HG02623 (cell line): ENCODE measurements at regions not wholly inside any gene's neighbourhood (a gene's known extent, or its start where the extent isn't known, plus 50 kb on each side); places are given as distances from the start of the nearest gene placed in this dataset.

Source experiments
- ATAC-seq: cut with Tn5 transposase; IDR thresholded peaks from one replicate; pipeline ENCODE4 v1.9.1; 2021; ENCODE audit warnings: moderate library complexity; ENCODE audit not compliant: unreplicated experiment

GRCh38 chr3:118067439-118067838, 967.2 kb downstream of the IGSF11 start:
- no peak for ATAC-seq

GRCh38 chr3:118075873-118076272, 958.8 kb downstream of the IGSF11 start:
- no peak for ATAC-seq

DNA sequence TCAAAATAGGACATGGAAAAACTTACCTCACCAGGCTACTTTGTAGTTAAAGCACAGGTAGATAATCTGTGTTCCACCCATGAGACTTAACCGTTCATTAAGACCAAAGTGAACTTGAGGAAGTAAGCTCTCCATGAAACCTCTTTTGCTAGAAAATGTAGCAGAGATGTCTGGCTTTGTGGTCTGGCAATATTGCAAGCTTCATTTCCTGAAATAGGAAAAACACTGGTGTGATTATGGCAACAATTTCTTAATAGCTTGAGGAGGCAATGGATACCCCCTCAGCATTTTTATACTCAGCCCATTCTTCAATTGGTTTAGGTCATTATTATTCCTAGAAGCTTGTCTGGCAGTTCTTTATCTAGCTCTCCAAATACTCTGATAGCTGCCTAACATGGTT, 957.3 kb downstream of the IGSF11 start:
- no peak for ATAC-seq

DNA sequence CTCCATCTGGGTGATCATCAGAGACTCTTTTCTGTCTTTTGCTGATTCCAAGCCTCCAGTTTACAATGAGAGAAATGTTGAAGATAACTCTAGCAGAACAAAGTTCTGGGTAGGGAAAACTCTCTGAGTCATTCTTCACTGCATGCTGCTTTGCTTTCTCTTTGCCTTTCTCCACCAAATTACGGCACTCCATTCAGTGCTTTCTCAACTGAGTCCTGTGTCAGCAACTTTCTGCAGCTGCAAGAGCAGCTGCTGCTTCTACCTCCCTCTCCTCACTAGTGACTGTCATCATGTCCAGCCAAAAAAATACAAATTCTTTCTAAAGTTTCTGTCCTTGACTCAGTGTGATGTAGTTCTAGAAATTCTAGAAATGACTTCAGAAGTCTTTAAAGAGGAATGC, 953.8 kb downstream of the IGSF11 start:
- ATAC-seq = no peak

DNA sequence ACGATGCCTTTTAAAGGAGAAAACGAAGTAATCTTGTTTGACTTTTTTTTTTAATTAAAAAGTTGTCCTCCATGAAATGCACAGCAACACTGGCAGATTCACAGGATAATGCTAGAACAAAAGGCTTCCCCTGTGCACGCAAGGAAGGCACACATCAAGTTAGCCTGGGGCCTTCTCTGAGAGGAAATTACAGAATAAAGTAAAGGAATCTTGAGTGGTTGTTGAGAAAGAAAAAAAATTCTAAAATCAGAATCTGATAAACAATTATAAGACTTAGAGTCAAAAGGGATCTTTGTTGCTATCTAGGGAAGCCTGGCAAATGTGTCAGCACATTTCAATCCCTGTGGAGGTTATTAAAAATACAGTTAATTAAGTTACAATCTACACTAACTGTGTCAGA, 946.0 kb downstream of the IGSF11 start:
- no peak for ATAC-seq

DNA sequence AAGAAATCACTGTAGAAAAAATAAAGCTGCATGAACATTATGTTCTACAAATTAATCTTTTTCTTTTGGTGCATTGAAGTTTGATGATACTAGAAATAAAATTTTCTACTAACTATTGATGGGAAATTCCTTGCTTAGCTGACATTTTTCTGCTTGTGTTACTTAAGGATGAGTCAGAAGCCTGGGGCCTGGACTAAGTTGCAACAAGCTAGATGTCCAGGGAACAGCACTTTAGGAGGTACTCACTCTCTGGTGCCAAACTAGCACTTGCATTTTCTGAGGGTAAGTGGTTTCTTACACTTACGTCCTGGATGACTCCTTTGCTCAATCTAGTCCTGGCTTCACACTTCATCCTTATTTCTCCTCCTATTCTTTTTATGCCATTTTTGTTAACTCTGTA, 945.1 kb downstream of the IGSF11 start:
- no peak for ATAC-seq

DNA sequence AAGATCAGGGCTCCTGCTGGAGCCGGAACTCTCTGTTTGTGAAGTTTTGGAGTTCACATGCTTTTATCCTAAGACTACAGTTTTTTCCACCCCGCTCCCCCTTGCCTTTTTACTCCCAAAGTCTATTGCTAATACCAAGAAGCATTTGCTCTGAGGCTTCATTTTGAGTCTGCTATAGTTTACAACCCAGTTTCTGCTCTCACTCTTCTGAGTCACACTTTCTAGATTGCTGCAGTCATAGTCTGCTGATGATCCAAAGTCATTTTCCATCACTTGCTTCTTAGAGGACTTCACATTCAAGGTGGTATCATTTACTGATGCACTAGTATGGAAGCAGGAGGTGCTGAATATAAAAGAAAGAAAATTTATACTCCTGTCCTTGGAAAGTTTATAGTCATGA, 937.4 kb downstream of the IGSF11 start:
- no peak for ATAC-seq

DNA sequence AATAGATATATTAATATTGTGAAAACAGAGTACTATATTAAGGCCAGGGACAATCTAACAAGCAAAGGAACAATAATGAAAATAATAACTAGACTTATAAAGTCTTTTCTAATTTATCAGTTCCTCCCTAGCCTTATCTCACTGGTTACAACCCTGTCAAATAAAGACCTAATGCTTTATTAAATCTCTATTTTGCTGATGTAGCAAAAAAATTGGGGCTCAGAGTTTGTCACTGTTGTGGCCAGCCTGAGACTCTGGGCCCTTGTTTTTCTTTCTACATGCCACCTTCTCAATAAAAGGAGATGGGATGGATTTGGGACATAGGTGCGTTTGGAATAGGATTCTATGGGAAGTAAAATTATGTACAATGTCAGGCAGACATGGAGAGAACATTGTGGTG, 937.0 kb downstream of the IGSF11 start:
- no peak for ATAC-seq

DNA sequence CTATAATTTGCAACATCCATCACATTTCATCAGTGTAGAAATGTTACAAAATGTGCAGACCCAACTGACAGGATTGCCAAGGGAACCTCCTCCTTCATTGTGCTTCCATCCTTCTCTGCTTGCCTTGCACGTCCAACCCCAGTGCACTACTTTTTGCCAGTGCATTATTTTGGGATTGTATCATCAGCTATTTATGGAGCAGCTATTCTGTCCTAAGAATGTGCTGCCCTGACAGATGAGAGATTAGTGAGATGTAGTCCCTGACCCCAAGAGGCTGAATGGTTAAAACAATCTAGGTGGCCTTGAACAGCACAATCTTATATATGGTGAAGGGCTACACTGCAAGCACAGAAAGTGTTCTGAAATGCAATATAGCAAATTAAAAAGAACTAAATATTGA, 935.8 kb downstream of the IGSF11 start:
- no peak for ATAC-seq

GRCh38 chr3:118101891-118102290, 932.8 kb downstream of the IGSF11 start:
- no peak for ATAC-seq

GRCh38 chr3:118102737-118103136, 931.9 kb downstream of the IGSF11 start:
- ATAC-seq = no peak

DNA sequence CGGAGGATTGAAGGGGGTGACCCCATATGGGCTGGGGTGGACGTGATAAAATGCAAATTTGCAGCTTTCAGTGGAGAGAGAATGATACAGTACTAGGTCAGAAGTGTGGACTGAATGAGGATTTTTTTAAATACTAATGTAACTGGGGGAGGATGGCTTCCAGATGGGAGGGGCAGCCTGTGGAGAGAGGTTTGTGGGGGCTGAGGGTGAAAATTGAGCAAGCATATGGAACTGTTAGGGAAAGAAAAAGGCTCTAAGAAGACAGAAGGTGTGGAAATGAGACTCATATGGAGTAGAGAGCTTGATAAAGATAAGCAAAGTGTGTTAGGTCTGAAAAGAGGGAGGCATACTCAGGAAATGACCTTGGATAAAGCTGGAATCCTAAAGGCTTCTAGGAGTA, 926.4 kb downstream of the IGSF11 start:
- ATAC-seq = no peak

DNA sequence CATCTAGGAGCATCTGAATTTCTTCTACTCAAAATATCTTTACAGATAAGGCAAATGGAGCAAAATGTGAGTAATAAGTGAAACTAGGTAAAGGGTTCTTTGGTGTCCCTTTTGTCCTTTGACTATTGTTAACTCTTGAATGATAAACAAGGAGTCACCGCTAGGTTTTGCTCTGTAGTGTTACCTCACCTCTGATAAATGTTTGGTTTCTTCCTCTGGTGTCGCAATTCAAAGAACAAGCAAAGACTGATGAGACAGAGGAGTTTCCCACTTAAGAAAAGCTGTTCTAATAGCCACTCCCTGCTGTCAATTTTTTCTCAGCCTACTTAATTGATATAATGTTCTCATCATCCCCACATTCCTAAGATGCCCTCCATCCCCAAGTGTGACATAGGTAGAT, 925.9 kb downstream of the IGSF11 start:
- ATAC-seq = no peak

- ATAC-seq = no peak
These were observed 924.4 kb downstream of the IGSF11 start for GRCh38 chr3:118110211-118110610.

DNA sequence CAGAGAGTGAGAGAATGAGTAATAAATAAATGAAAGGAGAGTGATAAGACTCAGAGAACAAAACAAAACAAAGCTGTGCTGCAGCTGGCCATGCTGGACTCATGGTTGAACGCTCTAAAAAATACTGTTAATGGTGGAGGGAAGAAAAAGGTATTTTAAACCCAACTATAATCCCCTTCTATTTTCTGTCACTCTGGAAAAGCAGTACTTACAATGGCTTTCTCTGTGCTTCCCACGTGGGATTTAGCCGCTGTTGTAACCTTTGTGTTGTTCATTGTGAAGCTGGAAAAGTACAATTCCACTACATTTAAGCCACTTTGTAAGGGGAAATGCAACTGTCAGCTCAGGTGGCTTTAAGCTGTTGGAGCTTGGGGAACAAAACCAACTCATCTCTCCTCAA, 917.7 kb downstream of the IGSF11 start:
- no peak for ATAC-seq

DNA sequence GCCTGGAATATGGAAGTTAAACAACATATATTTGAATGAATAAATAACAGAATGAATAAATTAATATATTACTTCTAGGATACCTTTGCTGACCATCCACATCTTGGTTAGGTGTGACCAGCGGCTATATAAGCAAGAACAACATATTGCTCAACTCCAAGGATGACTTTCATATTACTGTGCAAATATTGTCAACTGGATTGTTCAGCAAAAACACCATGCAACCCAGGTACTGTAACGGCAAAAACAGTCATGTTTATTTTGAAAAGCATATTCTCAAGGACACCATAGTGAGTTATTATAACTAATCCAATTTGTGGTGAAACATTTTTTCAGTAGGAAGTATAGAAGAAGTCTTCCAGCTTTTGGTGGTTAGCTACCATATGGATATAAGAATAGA, 907.9 kb downstream of the IGSF11 start:
- ATAC-seq = no peak

GRCh38 chr3:118127992-118128391, 906.7 kb downstream of the IGSF11 start:
- ATAC-seq = no peak

DNA sequence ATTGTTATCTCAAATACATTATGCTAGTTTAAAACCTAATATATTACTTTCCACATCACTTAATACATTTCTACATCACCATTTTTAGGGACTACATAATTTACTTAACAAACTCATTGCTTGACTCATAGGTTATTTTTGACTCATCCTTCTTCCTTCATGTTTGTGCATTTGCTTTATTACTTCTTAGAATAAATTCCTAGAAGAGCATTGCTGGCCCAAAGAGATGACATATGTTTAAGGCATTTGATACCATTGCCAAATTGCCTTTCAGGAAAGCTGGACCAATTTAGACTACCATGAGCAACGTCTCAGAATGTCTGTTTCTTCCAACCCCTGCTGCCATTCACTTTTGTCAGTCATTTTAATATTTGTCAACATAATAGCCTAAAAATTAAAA, 905.8 kb downstream of the IGSF11 start:
- no peak for ATAC-seq

GRCh38 chr3:118137778-118138177, 896.9 kb downstream of the IGSF11 start:
- no peak for ATAC-seq

DNA sequence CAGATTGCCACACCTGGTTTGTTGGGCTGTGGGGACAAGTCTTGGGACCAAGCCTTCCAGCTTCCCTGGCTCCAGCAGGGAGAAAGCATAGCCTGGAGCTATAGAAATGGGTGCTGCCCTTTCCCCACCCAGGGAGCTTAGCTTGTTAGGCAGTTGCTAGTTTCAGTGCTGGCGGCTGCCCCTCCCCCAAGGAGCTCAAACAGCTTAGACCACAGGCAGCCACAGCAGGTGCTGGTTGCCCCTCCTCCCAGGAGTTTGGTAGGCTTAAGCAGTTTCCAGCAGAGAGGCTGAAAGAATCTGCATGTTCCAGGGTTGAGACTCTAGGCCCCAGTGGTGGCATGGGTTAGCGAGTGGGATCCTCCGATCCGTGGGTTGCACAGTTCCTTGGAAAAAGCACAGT, 889.7 kb downstream of the IGSF11 start:
- ATAC-seq = no peak

DNA sequence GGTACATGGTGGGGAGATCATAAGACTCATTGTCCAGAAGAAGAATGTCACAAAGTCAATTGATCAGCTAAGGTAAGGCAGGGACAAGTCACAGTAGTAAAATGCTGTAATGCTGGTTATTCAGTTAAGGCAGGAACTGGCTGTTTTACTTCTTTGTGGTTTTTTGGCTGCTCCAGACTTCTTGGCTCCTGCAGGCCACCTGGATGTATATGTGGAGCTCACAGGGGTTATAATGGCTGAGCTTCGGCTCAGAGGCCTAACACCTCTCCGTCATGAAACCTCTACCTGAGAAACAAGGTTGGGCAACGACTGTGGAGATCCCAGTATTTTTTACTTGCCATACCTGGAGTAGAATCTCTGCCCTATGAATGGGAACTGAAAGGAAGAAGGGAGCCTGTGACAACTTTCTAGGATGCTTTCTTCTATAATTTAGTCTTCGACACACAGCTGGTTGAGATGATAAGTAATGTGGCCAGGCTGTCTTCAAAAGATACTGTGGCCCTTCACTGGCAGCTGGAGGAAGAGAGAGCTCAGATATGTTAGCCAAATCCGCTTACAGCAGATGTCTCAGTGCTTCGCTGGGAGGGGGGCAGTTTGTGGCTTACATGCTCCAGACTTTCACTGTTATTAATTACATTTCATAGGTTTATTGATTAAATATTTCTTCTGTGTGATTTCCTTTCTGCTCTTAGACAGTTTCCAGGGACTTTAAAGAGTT, 887.8 kb downstream of the IGSF11 start:
- no peak for ATAC-seq

DNA sequence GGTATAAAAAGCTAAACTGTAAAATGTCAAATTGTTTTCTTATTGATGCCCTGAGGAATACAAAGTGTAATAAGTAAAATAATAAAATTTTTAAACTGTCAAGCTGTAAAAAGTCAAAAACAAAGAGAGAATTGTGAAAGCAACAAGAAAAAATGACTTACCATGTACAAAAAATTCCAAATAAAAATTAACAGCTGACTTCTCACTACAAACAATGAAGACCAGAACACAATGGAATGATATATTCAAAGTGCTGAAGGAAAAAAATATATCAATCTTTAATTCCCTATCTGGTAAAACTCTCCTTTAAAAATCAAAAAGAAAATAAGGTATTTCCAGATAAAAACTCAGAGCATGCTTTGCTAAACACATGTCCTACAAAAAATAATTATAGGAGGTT, 883.5 kb downstream of the IGSF11 start:
- no peak for ATAC-seq
